HG03064 (cell line): ENCODE measurements at regions not wholly inside any gene's neighbourhood (a gene's known extent, or its start where the extent isn't known, plus 50 kb on each side); places are given as distances from the start of the nearest gene placed in this dataset.
"Not testable (repeated sequence)": the region's sequence is repeated elsewhere in the genome, so short reads cannot be mapped to it uniquely, and the experiment has no call there.

ENCODE experiments used
- ATAC-seq: cut with Tn5 transposase; IDR thresholded peaks from one replicate; pipeline ENCODE4 v1.9.1; 2021; ENCODE audit warnings: low read depth; ENCODE audit not compliant: unreplicated experiment

DNA sequence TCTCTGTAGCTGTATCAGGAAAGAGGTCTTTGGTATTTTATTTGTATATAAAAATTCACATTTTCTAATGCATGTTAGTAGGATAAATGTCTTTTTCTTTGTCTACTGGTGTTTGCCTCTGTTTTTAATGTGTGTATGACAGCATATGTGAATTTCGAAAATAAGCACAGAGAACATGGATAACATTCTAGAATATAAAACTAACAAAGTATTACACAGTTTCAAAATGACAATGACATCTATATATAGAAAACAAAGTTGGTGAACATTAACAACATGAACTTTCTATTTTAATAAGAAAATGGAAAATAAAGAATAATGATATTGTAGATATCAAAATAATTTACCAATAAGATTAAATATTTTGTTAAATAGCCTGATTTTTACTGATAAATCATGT lies 608.0 kb downstream of the COL12A1 start:
- peak; percentile 54 for ATAC-seq

DNA sequence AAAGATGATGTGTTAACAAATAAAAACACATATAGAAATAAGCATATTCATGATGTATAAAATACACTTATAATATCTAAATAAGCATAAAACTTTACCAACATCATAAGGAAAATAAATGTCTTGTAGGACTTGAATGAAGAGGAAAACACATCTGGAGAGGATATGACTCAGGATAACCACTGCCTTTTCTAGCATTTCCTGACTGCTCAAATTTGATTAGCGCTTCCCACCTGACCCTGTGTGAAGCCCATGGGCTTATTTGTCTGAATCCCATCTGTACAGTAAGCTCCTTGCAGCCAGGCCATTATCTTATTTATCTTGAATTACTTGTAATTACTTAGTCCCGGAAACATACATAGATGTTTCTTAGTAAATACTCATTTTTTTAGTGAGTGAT lies 608.6 kb downstream of the COL12A1 start:
- no peak for ATAC-seq

DNA sequence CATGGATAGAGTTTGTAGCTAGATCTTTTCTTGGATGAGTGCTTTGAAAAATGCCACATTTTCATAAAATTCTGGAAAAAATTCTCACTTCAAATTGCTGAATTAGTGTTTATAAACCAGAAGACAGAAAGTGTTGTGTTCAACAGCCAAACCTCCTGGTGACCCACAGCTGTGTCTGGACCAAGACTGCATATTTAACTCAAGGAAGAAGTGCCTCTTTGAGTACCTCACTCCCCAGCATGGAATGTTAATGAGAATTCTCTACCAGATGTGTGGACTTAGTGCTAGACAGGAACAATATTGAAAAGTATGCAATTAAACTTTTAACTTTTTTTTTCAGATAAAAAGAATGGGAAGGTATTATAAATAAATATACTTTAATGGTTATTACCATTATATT lies 609.3 kb downstream of the COL12A1 start:
- no peak for ATAC-seq

DNA sequence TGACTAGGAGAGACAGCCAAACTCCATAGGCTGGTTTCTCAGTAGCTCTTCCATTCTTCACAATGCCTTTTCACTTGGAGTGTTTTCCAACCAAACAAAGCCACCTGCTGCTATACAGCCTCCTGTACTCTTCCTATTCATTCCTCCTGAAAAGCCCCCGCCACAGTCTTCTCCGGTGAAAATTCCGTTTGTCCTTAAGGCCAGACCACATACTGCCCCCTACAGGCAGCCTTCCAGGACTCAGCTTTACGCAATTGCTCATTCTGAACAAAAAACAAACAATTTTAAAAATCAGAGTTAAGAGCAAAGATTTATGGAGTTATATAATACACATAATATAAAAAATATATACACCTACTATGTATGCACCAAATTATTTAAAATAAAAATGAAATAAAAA lies 611.5 kb downstream of the COL12A1 start:
- not testable (repeated sequence) for ATAC-seq

DNA sequence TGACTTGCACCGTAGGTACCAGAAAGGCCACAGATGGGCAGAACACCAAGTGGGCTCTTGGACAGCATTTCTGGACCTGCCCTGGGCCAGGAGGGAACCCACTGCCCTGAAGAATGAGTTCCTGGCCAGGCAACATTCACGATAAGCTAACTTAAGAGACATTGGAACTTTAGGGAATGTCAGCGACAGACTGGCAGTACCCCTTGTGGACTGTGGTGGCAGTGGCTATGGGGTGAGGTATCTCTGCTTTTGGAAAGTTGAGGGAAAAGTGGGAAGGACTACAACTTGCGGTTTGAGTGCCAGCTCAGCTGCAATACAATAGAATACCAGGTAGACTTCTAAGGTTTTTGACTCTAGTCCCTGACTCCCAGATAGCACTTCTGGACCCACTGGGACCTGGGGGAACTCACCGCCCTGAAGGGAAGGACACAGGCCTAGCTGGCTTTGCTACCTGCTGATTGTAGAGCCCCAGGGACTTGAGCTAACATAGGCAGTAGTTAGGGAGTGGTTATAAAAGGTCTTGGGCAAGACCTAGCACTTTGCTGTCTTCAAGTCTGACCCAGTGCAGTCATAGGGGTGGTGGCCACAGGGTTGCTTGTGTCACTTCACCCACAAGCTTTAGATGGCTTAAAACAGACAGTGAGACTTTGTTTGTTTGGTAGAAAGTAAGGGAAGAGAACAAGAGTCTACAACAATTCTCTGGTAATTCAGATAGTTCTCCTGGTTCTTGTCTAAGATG lies 617.6 kb downstream of the COL12A1 start:
- no peak for ATAC-seq

DNA sequence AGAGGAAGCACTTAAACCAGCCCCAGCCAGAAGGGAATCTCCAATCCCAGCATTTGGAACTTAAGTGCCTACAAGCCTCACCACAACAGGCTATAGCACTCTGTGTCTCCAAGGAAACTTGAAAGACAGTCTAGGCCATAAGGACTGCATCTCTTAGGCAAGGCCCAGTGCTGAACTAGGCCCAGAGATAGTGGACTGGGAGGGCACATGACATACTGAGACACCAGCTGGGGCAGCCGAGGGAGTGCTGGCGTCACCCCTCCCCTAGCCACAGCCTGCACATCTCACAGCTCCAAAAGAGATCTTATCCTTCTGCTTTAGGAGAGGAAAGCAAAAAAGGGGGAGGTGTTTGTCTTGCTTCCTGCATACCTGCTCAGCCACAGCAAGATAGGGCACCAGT lies 618.5 kb downstream of the COL12A1 start:
- ATAC-seq = no peak

DNA sequence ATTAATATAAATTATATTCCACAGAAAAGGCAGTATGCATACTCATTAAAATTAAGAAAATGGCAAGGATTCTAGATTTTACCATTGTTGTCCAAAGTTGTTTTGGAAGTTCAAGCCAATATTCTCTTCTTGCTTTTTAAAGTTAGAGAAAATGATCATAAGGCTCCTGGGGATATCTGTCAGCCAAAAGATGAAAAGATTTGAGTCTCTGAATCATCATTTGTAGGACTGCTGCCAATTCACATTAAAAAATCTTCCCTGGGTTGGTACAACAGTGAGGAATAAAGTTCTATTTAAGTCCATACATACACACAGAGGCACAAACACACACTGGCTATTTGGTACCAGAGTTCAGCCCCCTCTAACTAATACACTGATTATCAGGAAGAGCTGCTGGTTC lies 620.1 kb downstream of the COL12A1 start:
- no peak for ATAC-seq

DNA sequence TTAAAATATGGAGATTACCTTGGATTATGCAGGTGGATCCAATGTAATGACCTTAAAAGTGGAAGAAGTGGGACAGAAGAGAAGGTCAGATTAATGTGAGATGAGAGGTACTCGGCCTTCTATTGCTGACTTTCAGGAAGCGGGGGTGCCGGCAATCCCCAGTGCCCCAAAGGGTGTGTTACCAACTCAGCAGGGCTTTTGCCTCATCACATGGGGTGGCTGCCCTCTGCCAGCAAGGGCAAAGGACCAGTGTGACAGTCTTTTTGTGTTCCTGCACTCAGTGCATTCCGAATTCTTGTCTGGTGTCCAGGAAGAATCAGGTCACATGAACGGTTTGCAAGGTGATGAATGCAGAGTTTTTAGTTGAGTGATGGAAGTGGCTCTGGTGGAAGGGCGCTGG lies 624.2 kb downstream of the COL12A1 start:
- no peak for ATAC-seq

DNA sequence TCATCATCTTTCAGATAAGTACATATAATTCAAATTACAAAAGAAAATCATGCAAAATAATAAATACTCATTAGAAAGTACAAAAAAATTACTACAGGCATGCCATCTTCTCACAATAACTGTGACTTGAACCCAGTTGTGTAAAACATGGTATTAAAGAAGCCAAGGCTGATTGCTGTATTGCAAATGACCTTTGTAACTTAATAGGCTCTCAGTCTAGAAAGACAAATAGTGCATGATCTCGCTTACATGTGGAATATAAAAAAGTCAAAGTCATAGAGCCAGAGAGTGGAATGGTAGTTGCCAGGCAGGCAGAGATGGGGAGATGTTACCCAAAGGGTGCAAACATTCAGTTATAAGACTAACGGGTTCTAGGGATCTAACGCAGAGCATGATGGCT lies 626.1 kb downstream of the COL12A1 start:
- no peak for ATAC-seq

DNA sequence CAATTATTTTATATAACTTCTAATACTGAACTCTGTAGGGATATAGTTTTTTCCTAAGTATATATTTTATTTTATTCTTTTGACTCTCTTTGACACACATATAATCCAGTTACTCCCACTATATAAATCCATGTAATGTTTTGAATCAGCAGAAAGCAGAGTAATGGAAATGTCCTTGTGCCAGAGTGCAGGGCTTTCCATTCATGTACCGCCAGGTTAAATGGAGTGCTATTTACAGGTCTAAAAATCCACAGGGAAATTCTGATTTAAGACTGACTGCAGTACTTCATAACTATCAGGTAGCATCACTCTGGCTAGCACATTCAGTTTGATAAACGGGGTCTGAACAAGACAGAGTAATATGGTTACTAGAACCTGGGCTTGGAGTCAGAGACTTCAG lies 626.8 kb downstream of the COL12A1 start:
- no peak for ATAC-seq

DNA sequence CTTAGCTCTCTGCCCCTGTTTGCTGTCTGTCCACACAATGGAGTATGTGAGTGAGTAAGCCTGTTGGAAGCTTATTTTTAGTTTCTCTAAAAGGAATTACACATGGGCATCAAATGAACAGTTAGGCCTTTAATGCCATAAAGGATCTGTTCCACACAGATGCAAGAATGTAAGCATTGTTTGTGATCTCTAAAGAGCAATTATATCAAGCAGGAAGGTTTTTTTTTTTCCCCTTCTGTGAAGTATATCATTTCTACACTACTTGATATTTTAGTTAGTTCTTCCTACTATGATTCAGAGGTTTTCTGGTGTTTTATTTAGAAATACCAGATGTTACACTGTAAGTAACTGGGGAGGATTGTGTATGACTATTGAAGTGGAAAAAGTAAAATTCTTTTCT lies 627.5 kb downstream of the COL12A1 start:
- no peak for ATAC-seq

DNA sequence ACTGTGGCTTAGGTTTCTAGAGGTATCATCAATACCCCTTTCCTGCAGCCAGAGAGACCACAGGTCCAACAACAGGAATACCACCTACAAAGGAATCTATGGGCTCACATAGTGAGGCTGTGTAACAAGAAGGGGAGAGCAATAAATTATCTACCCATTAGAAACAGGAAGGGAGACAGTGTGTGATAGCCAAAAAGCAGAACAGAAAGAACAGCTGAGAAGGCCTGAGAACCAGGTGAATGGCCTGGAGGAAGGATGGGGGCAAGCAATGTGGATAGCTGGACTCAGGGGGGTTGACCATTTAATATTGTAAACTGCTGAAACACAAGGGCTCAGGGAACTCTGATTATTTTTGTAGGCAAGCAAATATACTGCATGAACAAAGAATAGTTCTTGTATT lies 628.2 kb downstream of the COL12A1 start:
- ATAC-seq = peak; percentile 96

DNA sequence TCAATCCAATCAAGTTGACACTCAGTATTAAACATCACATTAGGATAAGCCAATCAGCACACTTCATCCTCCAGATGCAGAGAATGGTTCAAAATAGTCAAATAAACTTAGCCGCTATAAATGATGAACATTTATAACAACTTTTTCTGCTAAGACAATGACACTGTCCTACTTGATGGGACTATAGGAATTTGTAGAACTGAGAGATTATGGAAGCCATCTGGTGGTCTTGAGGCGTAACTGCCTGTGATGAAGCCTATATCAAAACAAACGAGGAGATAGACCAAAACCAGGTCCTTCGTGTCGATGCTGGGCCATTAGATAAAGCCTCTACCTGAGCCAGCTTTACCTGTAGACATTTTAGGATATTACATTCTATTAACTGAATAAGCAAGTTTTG lies 631.1 kb downstream of the COL12A1 start:
- ATAC-seq = no peak

DNA sequence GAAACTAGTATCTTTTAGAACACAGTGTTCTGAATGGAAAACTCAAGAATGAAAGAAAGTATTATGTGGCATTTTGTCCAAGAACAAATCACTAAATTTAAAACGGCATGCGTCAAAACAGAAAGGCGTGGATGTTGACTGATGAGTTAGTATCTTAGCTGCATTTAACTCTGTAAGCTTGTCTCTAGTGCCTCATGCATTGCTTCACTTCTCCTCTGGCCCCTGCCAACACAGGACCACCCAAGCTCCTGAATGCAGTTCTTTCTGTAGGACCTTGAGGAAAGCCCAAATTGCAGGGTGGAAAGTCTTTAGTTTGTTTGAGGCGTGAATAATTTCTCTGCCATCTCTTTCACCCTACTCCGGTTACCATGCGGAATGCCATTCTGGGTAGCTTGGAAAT lies 632.2 kb downstream of the COL12A1 start:
- no peak for ATAC-seq

DNA sequence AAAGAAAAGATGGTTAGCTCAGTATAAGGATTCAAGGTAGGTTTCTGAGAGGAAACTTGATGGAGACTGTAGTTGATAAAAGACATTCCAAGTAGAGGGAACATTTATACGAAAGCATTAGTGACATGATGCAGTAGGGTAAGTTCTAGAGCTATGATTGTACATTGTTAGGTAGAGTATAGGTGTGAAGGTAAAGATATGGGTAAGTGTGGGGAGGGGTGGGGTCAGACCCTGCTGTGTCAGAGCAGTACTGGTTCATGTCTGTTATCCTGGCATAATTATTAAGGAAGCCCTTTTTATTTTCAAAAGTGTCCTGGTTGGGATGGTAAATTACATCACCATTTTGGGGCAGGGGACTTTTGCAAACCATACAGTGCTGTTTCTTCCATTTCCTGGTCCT lies 635.8 kb downstream of the COL12A1 start:
- ATAC-seq = no peak

DNA sequence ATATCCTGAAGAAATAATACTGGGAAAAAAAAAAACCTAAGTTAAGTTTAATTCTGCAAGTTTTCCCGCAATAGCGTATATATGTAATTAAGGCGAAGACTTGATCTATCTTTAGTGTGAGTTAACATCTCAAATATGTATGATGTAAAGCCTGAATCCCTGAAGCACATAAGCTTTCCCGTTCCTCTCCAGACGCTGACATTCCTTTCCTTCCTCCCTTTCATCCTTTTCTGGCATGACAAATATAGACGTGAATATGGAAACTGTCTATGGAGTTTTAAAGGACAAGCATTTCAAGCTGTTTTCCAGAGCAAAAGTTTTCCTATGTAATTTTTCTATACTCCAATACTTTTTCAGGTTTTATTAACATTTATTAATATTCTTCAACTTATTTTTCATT lies 637.0 kb downstream of the COL12A1 start:
- ATAC-seq = no peak

DNA sequence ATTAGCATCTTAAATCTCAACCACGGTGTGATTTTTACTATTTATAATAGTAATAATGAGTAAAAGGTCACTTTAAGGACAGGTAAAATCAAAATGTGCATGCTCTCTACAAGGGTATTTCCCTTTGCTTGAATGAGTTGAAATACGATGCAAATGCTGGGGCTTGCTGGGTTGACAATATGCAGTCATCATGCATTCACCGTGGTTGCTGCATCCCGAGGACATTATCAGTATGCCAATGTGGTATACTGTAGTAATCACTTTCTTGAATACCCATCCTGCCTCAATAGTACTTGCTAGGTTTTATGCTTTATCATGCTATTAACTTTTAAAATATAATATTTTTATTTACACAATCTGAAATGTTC lies 637.9 kb downstream of the COL12A1 start:
- ATAC-seq = not testable (repeated sequence)

DNA sequence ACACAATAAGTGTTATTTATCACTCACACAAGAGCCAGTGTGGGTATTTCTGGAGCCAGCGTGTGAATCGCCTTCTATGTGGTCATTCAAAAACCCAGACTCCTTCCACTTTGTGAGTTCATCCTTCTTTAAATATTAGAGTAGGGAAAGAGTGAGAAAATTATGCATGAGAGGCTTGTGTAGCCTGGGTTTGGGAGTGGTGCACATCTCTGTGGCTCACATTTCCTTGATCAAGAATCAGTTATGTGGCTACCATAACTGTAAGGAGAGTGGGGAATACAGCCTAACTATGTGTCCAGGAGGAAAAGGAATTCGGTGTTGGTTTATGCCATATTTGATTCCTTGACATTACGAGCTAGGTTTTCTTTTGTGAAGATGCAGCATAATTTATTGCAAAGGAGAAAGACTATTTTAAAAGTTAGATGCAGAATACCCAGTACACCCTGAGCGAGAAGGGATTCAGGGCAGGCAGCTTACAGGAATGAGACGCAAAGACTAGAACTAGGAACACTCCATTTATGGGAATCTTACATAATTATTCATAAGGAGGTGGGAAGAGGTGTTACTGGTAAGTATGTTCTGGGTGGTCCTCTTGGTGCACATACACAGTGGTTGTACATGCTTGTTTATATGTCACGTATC lies 638.5 kb downstream of the COL12A1 start:
- ATAC-seq = no peak

DNA sequence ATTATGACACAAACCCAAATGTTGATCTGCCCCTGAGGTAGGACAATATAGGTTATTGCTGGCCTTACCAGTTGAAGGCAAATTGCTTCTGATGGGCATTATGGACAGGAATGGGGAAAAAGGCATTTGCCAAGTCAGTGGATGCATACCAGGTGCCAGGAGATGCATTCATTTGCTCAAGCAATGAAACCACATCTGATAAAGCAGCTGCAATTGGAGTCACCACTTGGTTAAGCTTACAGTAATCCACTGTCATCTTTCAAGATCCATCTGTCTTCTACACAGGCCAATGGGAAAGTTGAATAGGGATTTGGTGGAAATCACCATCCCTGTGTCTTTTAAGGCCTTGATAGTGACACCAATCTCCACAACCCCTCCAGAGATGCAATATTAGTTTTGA lies 648.6 kb downstream of the COL12A1 start:
- ATAC-seq = no peak

DNA sequence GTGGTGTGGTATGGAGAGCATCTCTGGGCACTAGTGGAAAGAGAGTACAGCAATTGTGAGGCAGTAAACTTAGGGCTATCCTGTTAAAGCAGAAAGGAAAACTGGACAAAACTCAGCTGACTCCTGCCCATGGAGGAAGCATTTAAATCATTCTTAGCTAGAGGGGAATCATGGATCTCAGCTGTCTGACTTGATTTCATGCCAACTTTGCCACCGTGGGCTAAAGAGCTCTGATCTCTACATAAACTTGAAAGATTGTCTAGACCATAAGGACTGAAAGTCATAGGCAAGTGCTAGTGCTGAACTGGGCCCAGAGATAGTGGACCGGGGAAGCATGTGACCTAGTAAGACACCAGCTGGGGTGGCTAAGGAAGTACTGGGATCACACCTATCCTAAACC lies 651.8 kb downstream of the COL12A1 start:
- ATAC-seq = no peak

DNA sequence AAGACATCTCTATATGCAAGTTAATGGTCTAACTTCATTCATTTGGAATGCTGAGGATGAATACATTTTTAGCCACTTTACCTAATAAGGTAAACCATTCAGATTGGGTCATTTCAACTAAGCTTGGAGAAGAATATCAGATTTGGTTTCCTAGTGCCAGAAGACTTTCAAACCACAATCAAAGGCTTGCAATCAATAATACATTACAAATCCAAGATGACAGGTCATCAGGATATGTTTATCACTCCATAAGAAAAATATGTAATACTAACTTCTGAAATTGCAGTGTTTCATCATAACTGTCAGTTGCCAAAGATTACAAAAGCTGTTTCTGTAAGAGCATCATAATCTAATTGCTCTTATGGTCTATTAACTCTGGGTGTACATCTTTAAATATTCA lies 654.0 kb downstream of the COL12A1 start:
- no peak for ATAC-seq

DNA sequence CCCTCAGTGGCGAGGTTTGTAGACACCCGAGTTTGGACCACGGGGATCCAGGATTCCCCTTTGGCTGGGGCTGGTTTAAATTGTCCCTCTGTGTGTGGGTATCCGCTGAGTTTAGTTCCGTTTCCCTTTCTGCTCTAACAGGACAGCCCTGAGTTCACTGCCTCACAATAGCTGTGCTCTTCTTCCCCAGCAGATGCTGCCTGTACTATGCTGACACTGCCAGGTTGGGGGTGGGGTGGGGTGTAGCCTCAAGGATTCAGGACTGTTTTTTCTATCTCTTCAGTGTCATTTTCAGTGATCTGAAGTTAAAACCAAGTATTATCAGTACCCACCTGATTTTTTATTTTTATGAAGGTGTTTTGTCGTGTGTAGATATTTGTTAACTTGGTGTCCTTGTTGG lies 655.0 kb downstream of the COL12A1 start:
- ATAC-seq = no peak

DNA sequence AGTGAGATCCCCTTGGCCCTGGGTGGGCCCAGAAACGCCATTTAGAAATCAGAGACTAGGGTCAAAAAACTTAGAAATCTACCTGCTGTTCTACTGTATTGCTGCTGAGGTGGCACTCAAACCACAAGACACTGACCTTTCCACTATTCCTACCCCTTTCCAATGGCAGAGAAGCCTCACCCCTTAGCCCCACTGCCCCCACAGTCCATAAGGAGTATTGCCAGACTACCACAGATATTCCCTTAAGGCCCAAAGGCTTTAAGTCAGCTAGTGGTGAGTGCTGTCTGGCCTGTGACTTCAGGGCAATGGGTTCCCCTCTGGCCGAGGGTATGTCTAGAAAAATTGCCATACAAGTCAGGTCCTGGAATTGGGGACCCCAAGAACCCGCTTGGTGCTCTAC lies 656.1 kb downstream of the COL12A1 start:
- ATAC-seq = no peak
